ENCODE measurements at regions not wholly inside any gene's neighbourhood (a gene's known extent, or its start where the extent isn't known, plus 50 kb on each side); places are given as distances from the start of the nearest gene placed in this dataset.
A peak's percentile ranks its signal among the peaks of the same experiment; 100 is the strongest.

DNA sequence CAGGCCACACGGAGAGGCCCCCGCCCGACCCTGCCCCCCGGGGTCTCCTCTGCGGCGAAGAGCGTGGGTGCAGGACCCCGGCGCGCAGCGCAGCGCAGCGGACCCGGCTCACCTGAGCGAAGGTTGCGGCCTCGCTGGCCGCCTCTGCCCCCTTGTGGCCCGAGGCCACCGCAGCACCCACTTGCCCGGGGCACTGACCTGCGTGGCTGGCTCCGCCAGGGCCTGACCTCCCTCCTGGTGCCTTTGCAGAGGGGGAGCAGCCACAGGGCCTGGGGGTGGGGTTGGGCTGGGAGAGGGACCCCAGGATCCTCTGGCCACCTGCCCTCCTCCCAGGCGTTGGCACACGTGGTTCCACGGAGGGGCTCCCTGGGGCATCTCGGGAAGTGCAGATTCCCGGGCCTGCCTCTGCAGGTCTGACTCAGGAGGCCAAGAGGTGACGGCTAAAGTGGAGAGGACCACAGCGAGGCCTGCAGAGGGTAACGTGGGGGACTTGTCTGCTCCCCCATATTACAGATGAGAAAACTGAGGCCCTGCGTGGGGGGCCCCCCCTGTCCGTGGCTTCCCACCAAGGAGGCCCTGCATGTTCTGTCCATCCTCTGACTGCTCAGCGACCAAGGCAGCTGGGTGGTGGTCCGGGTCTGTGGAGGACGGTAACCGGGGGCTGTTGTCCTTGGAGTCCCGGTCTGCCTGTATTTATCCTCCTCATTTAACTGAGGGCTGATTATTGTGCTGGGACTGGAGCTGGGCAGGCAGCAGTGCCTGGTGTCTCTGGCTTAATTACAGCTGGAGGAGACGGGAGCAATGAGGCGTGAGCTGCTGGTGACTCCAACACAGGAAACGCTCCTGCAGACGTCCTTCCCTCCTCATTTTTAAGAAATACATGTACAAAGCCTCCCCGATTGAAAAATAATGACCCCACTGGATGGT is 67.9 kb upstream of the BEGAIN start:
- Histone ChIP-seq H3K36me3 (ENCODE audit: insufficient read depth, low read length) (no peaks in the 10 kb centered on the region), H3K4me2 (ENCODE audit: low read depth, low read length, poor library complexity, severe bottlenecking) (no peak overlapping the region), H4K20me1 (ENCODE audit: insufficient read depth, low read depth, low read length) (0 out of 2 replicates have a peak, but pooled peaks cover 3% of the 10 kb centered on the region), H3K4me3 (ENCODE audit: low read length) (no peak overlapping the region), H3K9me2 (replicated peaks; ENCODE audit: insufficient read depth, low read length) (no peaks in the 10 kb centered on the region), H3K79me2 (ENCODE audit: low read length) (no peaks in the 10 kb centered on the region), H3K9me3 (ENCODE audit: low read length) (no peaks in the 10 kb centered on the region), H3K4me1 (ENCODE audit: low read length) (no peaks in the 10 kb centered on the region), H3K27ac (ENCODE audit: low read length) (no peak overlapping the region), H2AFZ (ENCODE audit: low read length) (no peak overlapping the region), H3K27me3 (ENCODE audit: low read length) (no peaks in the 10 kb centered on the region), H3K9ac (ENCODE audit: low read length) (no peak overlapping the region)
- DNase-seq, result peak; percentile 55

DNA sequence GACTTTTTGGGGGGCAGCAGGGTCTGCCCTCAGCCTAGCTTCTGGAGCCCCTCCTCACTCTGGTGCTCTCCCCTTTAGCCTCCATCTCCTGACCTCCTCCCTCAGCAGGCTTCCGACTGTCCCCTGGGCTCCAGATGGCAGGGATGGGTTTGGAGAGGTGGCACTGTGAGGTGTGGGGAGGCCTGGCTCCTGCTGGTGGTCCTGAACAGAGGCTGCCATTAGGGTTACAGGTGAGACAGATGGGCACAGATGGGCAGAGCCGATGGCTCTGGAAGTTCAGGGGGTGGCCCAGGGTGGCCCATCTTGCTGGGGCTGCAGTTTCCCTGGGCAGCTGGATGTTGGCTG is 68.5 kb upstream of the BEGAIN start:
- Histone ChIP-seq H2AFZ (ENCODE audit: low read length) (no peak overlapping the region), H3K79me2 (ENCODE audit: low read length) (no peaks in the 10 kb centered on the region), H3K36me3 (ENCODE audit: insufficient read depth, low read length) (no peaks in the 10 kb centered on the region), H3K27me3 (ENCODE audit: low read length) (no peaks in the 10 kb centered on the region), H3K9me3 (ENCODE audit: low read length) (no peaks in the 10 kb centered on the region), H3K9me2 (replicated peaks; ENCODE audit: insufficient read depth, low read length) (no peaks in the 10 kb centered on the region), H3K4me3 (ENCODE audit: low read length) (no peak overlapping the region), H4K20me1 (ENCODE audit: insufficient read depth, low read depth, low read length) (0 out of 2 replicates have a peak, but pooled peaks cover 3% of the 10 kb centered on the region), H3K4me2 (ENCODE audit: low read depth, low read length, poor library complexity, severe bottlenecking) (no peak overlapping the region), H3K27ac (ENCODE audit: low read length) (no peak overlapping the region), H3K4me1 (ENCODE audit: low read length) (no peaks in the 10 kb centered on the region), H3K9ac (ENCODE audit: low read length) (no peak overlapping the region)
- DNase-seq, result no peak

DNA sequence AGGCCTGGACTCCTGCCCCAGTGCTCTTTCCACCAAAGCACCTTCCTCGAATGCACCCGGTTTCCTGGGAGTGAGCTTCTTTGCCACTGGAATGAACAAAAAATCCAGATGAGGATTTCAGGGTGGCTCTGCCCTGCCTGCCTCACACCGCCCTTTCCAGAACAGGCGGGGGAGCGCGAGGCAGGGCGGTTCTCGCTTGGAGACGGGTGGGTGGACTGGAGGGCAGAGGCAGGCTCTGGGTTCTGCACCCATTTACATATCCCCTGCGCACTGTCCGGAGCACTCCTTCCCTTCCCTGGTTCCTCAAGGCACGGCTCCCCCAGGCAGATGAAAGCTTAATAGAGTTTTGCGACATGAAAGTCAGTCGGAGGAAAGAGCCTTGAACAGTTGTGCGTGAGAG is 69.7 kb upstream of the DLK1 start:
- Histone ChIP-seq H3K36me3 (ENCODE audit: insufficient read depth, low read length) (no peaks in the 10 kb centered on the region), H3K9ac (ENCODE audit: low read length) (no peak overlapping the region), H3K4me1 (ENCODE audit: low read length) (no peaks in the 10 kb centered on the region), H3K9me2 (replicated peaks; ENCODE audit: insufficient read depth, low read length) (no peaks in the 10 kb centered on the region), H2AFZ (ENCODE audit: low read length) (no peak overlapping the region), H3K4me2 (ENCODE audit: low read depth, low read length, poor library complexity, severe bottlenecking) (no peak overlapping the region), H4K20me1 (ENCODE audit: insufficient read depth, low read depth, low read length) (0 out of 2 replicates have a peak, but pooled peaks cover 3% of the 10 kb centered on the region), H3K4me3 (ENCODE audit: low read length) (no peak overlapping the region), H3K79me2 (ENCODE audit: low read length) (no peaks in the 10 kb centered on the region), H3K27me3 (ENCODE audit: low read length) (no peaks in the 10 kb centered on the region), H3K9me3 (ENCODE audit: low read length) (no peaks in the 10 kb centered on the region), H3K27ac (ENCODE audit: low read length) (no peak overlapping the region)
- DNase-seq, result no peak

DNA sequence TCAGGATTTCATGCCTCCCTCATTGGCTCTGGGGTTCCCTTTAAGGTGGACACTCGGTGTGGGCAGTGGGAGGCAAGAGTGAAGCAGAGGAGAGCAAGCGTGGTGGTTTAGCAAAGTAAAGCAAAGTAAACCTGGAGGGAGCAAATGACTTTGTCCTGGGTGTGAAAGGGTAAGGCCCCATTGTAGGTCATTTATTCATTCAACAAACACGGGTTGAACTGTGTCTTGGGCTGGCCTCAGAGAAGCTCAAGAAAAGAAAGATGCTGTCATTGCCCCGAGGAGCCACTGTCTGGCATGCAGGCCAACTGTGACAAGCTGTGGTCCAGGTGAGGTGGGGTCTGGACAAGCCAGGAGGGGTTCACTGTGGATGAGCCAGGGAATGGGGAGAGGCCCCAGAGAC is 68.9 kb upstream of the DLK1 start:
- H3K4me3 ChIP-seq (ENCODE audit: low read length), result no peak overlapping the region
- H3K27me3 ChIP-seq (ENCODE audit: low read length), result no peaks in the 10 kb centered on the region
- no peaks in the 10 kb centered on the region for H3K79me2 ChIP-seq (ENCODE audit: low read length)
- no peak overlapping the region for H2AFZ ChIP-seq (ENCODE audit: low read length)
- no peaks in the 10 kb centered on the region for H3K4me1 ChIP-seq (ENCODE audit: low read length)
- no peak for DNase-seq
- 0 out of 2 replicates have a peak, but pooled peaks cover 3% of the 10 kb centered on the region for H4K20me1 ChIP-seq (ENCODE audit: insufficient read depth, low read depth, low read length)
- no peak overlapping the region for H3K9ac ChIP-seq (ENCODE audit: low read length)
- H3K27ac ChIP-seq (ENCODE audit: low read length), result no peak overlapping the region
- H3K4me2 ChIP-seq (ENCODE audit: low read depth, low read length, poor library complexity, severe bottlenecking), result no peak overlapping the region
- no peaks in the 10 kb centered on the region for H3K9me3 ChIP-seq (ENCODE audit: low read length)
- no peaks in the 10 kb centered on the region for H3K36me3 ChIP-seq (ENCODE audit: insufficient read depth, low read length)
- no peaks in the 10 kb centered on the region for H3K9me2 ChIP-seq (replicated peaks; ENCODE audit: insufficient read depth, low read length)

DNA sequence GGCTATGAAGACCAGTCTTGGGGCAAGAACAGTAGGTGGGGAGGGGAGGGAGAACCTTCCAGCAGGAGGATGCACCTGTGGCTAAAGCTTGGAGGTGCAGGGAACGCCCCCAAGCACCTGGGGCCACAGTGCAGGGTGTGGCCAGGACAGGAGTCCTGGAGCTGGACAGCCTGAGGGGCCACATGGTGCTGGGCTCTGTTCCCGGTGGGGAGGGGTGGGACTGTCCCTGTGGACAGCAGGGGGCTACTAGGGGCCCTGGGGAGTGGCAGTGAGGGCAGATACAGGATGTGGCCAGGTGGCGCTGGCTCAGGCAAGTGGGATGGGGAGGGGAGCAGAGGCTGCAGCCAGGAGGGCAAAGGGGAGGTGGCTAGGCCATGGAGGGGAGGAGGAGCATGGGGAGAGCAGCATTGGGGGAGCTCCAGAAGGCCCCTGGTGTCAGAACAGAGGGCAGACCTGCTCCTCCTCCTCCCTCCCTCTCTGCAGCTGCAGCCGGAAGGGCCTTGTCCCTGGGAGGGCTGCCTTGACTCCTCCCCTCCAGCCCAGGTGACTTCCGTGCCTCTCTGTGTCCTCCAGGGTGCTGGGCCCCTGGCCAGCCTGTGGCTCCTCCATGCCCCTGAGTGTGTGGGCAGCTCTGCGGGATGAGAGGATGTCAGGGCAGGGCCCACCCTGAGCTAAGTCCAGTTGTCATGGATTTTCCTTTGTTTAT is 68.4 kb upstream of the DLK1 start:
- H3K4me3 ChIP-seq (ENCODE audit: low read length), result no peak overlapping the region
- no peak overlapping the region for H3K9ac ChIP-seq (ENCODE audit: low read length)
- H3K27me3 ChIP-seq (ENCODE audit: low read length), result no peaks in the 10 kb centered on the region
- no peaks in the 10 kb centered on the region for H3K9me3 ChIP-seq (ENCODE audit: low read length)
- H3K27ac ChIP-seq (ENCODE audit: low read length), result no peak overlapping the region
- 0 out of 2 replicates have a peak, but pooled peaks cover 3% of the 10 kb centered on the region for H4K20me1 ChIP-seq (ENCODE audit: insufficient read depth, low read depth, low read length)
- H3K79me2 ChIP-seq (ENCODE audit: low read length), result no peaks in the 10 kb centered on the region
- no peaks in the 10 kb centered on the region for H3K36me3 ChIP-seq (ENCODE audit: insufficient read depth, low read length)
- no peaks in the 10 kb centered on the region for H3K9me2 ChIP-seq (replicated peaks; ENCODE audit: insufficient read depth, low read length)
- H3K4me1 ChIP-seq (ENCODE audit: low read length), result no peaks in the 10 kb centered on the region
- peak; percentile 59 for DNase-seq
- H3K4me2 ChIP-seq (ENCODE audit: low read depth, low read length, poor library complexity, severe bottlenecking), result no peak overlapping the region
- H2AFZ ChIP-seq (ENCODE audit: low read length), result no peak overlapping the region

DNA sequence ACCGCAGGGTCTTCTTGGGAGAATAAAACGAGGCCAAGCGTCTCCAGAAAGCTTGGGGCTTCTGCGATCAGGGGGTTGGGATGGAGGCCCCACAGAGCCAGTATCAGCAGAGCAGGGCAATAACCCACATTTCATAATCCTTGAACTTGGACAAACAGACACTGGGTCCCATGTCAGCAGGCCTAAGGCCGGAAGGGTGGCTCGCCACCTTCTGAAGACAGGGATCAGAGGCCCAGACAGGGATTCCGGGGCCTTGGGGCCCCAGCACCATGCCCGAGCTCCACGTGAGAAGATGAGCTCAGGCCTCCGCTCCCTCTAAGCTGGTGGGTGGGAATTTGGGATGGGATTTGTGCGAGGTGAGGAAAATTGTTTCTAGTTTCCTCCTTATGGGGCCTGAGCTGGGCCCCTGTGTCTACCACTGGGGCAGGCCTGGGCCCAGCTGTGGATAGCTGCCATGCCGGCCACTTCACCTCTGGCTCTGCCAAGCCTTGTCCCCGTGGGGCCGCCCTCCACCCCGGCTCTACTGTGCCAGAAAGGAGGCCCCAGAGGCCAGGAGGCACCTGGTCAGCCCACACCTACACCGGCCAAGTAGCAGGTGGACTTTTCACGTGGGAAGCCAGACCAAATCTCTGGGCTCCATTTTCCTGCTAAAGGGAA is 67.2 kb upstream of the DLK1 start:
- H2AFZ ChIP-seq (ENCODE audit: low read length), result no peak overlapping the region
- no peak for DNase-seq
- H3K9ac ChIP-seq (ENCODE audit: low read length), result no peak overlapping the region
- H3K9me2 ChIP-seq (replicated peaks; ENCODE audit: insufficient read depth, low read length), result no peaks in the 10 kb centered on the region
- H3K79me2 ChIP-seq (ENCODE audit: low read length), result no peaks in the 10 kb centered on the region
- no peak overlapping the region for H3K4me2 ChIP-seq (ENCODE audit: low read depth, low read length, poor library complexity, severe bottlenecking)
- no peaks in the 10 kb centered on the region for H3K4me1 ChIP-seq (ENCODE audit: low read length)
- H3K36me3 ChIP-seq (ENCODE audit: insufficient read depth, low read length), result no peaks in the 10 kb centered on the region
- no peaks in the 10 kb centered on the region for H4K20me1 ChIP-seq (ENCODE audit: insufficient read depth, low read depth, low read length)
- no peak overlapping the region for H3K4me3 ChIP-seq (ENCODE audit: low read length)
- H3K9me3 ChIP-seq (ENCODE audit: low read length), result no peaks in the 10 kb centered on the region
- H3K27ac ChIP-seq (ENCODE audit: low read length), result no peak overlapping the region
- H3K27me3 ChIP-seq (ENCODE audit: low read length), result no peaks in the 10 kb centered on the region

DNA sequence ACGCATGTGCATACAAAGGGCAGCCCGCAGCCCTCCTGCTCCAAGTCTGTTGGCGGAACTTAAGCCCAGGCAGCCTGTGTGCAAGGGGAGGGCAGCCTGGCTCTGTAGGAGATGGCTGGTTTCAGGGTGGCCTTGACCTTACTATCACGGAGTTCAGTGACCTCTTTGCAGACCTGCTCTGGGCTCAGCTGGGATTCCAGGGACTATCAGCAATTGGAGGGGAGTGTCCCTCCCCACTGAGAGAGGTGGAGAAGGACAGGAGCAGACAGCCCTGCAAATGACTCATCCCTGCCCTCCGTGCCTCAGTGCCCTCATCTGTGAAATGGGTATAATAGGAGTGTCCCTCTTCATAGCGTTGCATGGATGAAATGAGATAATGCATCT is 66.2 kb upstream of the DLK1 start:
- Histone ChIP-seq H3K4me2 (ENCODE audit: low read depth, low read length, poor library complexity, severe bottlenecking) (no peak overlapping the region), H2AFZ (ENCODE audit: low read length) (no peak overlapping the region), H3K4me3 (ENCODE audit: low read length) (no peak overlapping the region), H3K79me2 (ENCODE audit: low read length) (no peaks in the 10 kb centered on the region), H3K9me2 (replicated peaks; ENCODE audit: insufficient read depth, low read length) (no peaks in the 10 kb centered on the region), H3K36me3 (ENCODE audit: insufficient read depth, low read length) (no peaks in the 10 kb centered on the region), H3K27me3 (ENCODE audit: low read length) (no peaks in the 10 kb centered on the region), H3K9ac (ENCODE audit: low read length) (no peak overlapping the region), H4K20me1 (ENCODE audit: insufficient read depth, low read depth, low read length) (no peaks in the 10 kb centered on the region), H3K9me3 (ENCODE audit: low read length) (no peaks in the 10 kb centered on the region), H3K4me1 (ENCODE audit: low read length) (no peaks in the 10 kb centered on the region), H3K27ac (ENCODE audit: low read length) (no peak overlapping the region)
- no peak for DNase-seq
